AG09309 (cell line): ENCODE measurements at regions not wholly inside any gene's neighbourhood (a gene's known extent, or its start where the extent isn't known, plus 50 kb on each side); places are given as distances from the start of the nearest gene placed in this dataset.

ENCODE experiments used
- DNase-seq: peaks from one replicate; pipeline ENCODE4 v3.0.0-alpha.2; 2010; ENCODE audit warnings: low read depth
- H3K4me3 ChIP-seq: 2 replicates; pipeline ENCODE4 v1.5.1; 2011; ENCODE audit warnings: mild to moderate bottlenecking, low read depth, low read length, moderate library complexity; ENCODE audit not compliant: control insufficient read depth
- TF ChIP-seq, protein P1 (sequence below): IDR thresholded peaks from 2 replicates; pipeline ENCODE4 v1.5.1; 2011; ENCODE audit warnings: mild to moderate bottlenecking, low read depth, low read length, inconsistent platforms; ENCODE audit not compliant: insufficient read depth, control insufficient read depth; ENCODE audit errors: missing control alignments

DNA sequence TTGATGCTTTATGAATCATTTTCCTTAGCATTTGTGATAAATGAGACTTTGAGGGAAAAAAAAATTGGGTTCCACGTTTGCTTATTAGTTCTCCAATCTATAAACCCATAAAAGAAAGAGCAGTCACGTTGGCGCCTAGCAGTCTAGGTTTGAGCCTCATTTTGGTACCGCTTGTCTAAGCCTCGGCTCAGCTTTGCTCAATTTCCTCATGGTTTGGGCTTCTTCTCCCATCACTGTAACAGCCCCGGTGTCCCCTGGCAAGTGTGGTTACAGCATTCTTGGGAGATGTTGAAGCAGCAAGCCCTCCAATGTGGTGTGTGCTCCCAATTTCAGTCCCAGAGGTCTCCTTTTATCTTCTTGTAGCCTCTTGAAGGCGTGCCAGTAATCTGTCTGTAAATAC, 578.4 kb downstream of the CDK5RAP2 start:
- H3K4me3 ChIP-seq = no peak overlapping the region
- TF ChIP-seq, protein P1, sequence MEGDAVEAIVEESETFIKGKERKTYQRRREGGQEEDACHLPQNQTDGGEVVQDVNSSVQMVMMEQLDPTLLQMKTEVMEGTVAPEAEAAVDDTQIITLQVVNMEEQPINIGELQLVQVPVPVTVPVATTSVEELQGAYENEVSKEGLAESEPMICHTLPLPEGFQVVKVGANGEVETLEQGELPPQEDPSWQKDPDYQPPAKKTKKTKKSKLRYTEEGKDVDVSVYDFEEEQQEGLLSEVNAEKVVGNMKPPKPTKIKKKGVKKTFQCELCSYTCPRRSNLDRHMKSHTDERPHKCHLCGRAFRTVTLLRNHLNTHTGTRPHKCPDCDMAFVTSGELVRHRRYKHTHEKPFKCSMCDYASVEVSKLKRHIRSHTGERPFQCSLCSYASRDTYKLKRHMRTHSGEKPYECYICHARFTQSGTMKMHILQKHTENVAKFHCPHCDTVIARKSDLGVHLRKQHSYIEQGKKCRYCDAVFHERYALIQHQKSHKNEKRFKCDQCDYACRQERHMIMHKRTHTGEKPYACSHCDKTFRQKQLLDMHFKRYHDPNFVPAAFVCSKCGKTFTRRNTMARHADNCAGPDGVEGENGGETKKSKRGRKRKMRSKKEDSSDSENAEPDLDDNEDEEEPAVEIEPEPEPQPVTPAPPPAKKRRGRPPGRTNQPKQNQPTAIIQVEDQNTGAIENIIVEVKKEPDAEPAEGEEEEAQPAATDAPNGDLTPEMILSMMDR = no peak
- no peak for DNase-seq

GRCh38 chr9:119998614-119999013, 581.4 kb downstream of the CDK5RAP2 start:
- no peak overlapping the region for H3K4me3 ChIP-seq
- no peak for DNase-seq
- TF ChIP-seq, protein P1 = no peak

DNA sequence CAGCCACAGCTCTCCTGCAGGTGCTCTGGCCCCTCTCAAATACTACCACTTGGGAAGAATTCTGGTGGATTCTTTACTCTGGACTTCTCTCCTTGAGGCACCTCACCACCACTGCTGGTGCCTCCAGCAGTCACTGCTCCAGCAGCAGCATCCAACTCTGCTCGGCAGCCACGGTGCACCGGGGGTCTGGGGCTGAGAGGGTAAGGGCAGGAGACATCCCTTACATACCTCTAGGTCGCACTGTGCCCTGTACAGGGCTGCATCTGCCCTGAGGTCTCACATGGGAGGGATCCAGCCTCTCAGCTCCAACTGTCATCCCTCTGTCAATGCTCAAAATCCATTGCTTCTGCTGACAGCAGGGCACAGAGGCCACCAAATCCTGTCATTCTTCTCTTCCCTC, 588.2 kb downstream of the CDK5RAP2 start:
- no peak overlapping the region for H3K4me3 ChIP-seq
- TF ChIP-seq, protein P1 = no peak
- DNase-seq = no peak

DNA sequence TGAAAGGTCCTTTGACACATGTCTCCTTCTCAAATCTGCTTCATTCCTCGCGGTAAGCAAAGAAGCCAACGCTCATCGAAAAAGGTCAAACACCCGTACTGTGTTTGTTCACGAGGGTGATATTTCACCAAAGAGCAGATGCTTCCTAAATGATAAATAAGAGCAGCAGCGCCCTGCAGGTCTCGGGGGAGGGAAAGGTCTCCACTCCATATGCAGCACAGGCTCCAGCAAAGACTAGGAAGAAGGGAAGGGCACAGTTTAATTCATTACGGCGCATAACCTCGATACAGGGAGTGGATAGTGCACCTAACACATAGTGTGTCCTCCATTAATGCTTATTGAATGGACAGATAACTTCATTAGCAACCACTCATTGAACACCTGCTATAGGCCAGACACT, 593.3 kb downstream of the CDK5RAP2 start:
- H3K4me3 ChIP-seq = no peak overlapping the region
- TF ChIP-seq, protein P1 = no peak
- DNase-seq = no peak

- TF ChIP-seq, protein P1 = no peak
- no peak for DNase-seq
- no peak overlapping the region for H3K4me3 ChIP-seq
These were observed 593.8 kb downstream of the CDK5RAP2 start for GRCh38 chr9:119986205-119986604.

DNA sequence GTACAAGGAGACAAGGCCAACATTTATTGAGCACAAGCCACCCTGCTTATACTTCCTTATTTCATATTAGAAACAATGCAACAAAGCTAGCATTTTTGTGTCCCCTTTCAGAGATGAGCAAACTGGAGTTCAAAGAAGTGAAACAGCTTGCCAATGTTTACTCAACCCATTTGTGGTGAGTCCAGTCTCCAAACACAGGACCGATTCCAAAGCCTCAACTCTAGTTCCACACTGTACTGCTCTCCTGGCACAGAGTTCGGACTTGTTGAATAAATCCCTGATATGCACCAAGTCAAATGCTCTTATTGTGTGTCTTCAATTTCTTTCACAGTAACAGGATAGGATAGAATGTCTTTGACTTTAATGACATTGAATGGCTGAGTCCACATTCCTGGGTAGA, 604.8 kb upstream of the BRINP1 start:
- TF ChIP-seq, protein P1 = no peak
- no peak overlapping the region for H3K4me3 ChIP-seq

More for the DNA sequence above, 604.8 kb upstream of the BRINP1 start:
- no peak for DNase-seq
